ENCODE measurements at regions not wholly inside any gene's neighbourhood (a gene's known extent, or its start where the extent isn't known, plus 50 kb on each side); places are given as distances from the start of the nearest gene placed in this dataset.
"Not testable (repeated sequence)": the region's sequence is repeated elsewhere in the genome, so short reads cannot be mapped to it uniquely, and the experiment has no call there.

GRCh38 chr21:8194042-8194441 lies 2327.3 kb upstream of the TPTE start:
- not testable (repeated sequence) for H3K9me3 Mint-ChIP-seq; H3K4me3 Mint-ChIP-seq; DNase-seq; H3K27ac Mint-ChIP-seq; H3K27me3 Mint-ChIP-seq (ENCODE audit: low read depth, poor library complexity); H3K4me1 Mint-ChIP-seq; H3K36me3 Mint-ChIP-seq (ENCODE audit: low read depth)

- not testable (repeated sequence) for H3K36me3 Mint-ChIP-seq (ENCODE audit: low read depth); DNase-seq; H3K4me3 Mint-ChIP-seq; H3K4me1 Mint-ChIP-seq; H3K9me3 Mint-ChIP-seq; H3K27ac Mint-ChIP-seq; H3K27me3 Mint-ChIP-seq (ENCODE audit: low read depth, poor library complexity)
Observed at GRCh38 chr21:8197377-8198027, 2323.9 kb upstream of the TPTE start.

DNA sequence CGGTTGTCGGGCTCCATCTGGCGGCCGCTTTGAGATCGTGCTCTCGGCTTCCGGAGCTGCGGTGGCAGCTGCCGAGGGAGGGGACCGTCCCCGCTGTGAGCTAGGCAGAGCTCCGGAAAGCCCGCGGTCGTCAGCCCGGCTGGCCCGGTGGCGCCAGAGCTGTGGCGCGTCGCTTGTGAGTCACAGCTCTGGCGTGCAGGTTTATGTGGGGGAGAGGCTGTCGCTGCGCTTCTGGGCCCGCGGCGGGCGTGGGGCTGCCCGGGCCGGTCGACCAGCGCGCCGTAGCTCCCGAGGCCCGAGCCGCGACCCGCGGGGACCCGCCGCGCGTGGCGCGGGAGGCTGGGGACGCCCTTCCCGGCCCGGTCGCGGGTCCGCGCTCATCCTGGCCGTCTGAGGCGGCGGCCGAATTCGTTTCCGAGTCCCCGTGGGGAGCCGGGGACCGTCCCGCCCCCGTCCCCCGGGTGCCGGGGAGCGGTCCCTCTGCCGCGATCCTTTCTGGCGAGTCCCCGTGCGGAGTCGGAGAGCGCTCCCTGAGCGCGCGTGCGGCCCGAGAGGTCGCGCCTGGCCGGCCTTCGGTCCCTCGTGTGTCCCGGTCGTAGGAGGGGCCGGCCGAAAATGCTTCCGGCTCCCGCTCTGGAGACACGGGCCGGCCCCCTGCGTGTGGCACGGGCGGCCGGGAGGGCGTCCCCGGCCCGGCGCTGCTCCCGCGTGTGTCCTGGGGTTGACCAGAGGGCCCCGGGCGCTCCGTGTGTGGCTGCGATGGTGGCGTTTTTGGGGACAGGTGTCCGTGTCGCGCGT lies 2316.1 kb upstream of the TPTE start:
- not testable (repeated sequence) for H3K27me3 Mint-ChIP-seq (ENCODE audit: low read depth, poor library complexity); H3K36me3 Mint-ChIP-seq (ENCODE audit: low read depth); H3K4me1 Mint-ChIP-seq; DNase-seq; H3K9me3 Mint-ChIP-seq; H3K27ac Mint-ChIP-seq; H3K4me3 Mint-ChIP-seq

GRCh38 chr21:8205892-8206188 lies 2315.5 kb upstream of the TPTE start:
- H3K36me3 Mint-ChIP-seq (ENCODE audit: low read depth); H3K9me3 Mint-ChIP-seq; H3K4me3 Mint-ChIP-seq; DNase-seq; H3K27me3 Mint-ChIP-seq (ENCODE audit: low read depth, poor library complexity); H3K27ac Mint-ChIP-seq; H3K4me1 Mint-ChIP-seq: not testable (repeated sequence)

DNA sequence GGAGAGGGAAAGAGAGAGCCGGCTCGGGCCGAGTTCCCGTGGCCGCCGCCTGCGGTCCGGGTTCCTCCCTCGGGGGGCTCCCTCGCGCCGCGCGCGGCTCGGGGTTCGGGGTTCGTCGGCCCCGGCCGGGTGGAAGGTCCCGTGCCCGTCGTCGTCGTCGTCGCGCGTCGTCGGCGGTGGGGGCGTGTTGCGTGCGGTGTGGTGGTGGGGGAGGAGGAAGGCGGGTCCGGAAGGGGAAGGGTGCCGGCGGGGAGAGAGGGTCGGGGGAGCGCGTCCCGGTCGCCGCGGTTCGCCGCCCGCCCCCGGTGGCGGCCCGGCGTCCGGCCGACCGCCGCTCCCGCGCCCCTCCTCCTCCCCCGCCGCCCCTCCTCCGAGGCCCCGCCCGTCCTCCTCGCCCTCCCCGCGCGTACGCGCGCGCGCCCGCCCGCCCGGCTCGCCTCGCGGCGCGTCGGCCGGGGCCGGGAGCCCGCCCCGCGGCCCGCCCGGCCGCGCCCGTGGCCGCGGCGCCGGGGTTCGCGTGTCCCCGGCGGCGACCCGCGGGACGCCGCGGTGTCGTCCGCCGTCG lies 2308.3 kb upstream of the TPTE start:
- not testable (repeated sequence) for H3K4me3 Mint-ChIP-seq; H3K27ac Mint-ChIP-seq; H3K27me3 Mint-ChIP-seq (ENCODE audit: low read depth, poor library complexity); H3K36me3 Mint-ChIP-seq (ENCODE audit: low read depth); H3K9me3 Mint-ChIP-seq; H3K4me1 Mint-ChIP-seq
- DNase-seq: peak; percentile 99

GRCh38 chr21:8214539-8214938 lies 2306.8 kb upstream of the TPTE start:
- not testable (repeated sequence) for H3K27ac Mint-ChIP-seq; H3K4me1 Mint-ChIP-seq; H3K9me3 Mint-ChIP-seq; DNase-seq; H3K36me3 Mint-ChIP-seq (ENCODE audit: low read depth); H3K4me3 Mint-ChIP-seq; H3K27me3 Mint-ChIP-seq (ENCODE audit: low read depth, poor library complexity)

- H3K4me3 Mint-ChIP-seq; DNase-seq; H3K27ac Mint-ChIP-seq; H3K4me1 Mint-ChIP-seq; H3K36me3 Mint-ChIP-seq (ENCODE audit: low read depth): not testable (repeated sequence)
- Mint-ChIP-seq H3K9me3 (peaks cover 19% of the 10 kb centered on the region), H3K27me3 (ENCODE audit: low read depth, poor library complexity) (peaks cover 19% of the 10 kb centered on the region)
Observed at GRCh38 chr21:8229366-8230150, 2291.8 kb upstream of the TPTE start.

DNA sequence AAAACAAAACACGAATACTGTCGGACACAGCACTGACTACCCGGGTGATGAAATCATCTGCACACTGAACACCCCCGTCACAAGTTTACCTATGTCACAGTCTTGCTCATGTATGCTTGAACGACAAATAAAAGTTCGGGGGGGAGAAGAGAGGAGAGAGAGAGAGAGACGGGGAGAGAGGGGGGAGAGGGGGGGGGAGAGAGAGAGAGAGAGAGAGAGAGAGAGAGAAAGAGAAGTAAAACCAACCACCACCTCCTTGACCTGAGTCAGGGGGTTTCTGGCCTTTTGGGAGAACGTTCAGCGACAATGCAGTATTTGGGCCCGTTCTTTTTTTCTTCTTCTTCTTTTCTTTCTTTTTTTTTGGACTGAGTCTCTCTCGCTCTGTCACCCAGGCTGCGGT lies 2290.1 kb upstream of the TPTE start:
- not testable (repeated sequence) for H3K36me3 Mint-ChIP-seq (ENCODE audit: low read depth); DNase-seq; H3K4me1 Mint-ChIP-seq; H3K27ac Mint-ChIP-seq; H3K4me3 Mint-ChIP-seq
- peaks cover 19% of the 10 kb centered on the region for H3K9me3 Mint-ChIP-seq
- H3K27me3 Mint-ChIP-seq (ENCODE audit: low read depth, poor library complexity): peaks cover 19% of the 10 kb centered on the region

DNA sequence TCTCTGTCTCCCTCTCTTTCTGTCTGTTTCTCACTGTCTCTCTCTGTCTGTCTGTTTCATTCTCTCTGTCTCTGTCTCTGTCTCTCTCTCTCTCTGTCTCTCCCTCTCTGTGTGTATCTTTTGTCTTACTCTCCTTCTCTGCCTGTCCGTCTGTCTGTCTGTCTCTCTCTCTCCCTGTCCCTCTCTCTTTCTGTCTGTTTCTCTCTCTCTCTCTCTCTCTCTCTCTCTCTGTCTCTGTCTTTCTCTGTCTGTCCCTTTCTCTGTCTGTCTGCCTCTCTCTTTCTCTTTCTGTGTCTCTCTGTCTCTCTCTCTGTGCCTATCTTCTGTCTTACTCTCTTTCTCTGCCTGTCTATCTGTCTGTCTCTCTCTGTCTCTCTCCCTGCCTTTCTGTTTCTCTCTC lies 2288.4 kb upstream of the TPTE start:
- H3K36me3 Mint-ChIP-seq (ENCODE audit: low read depth); H3K4me1 Mint-ChIP-seq; DNase-seq; H3K4me3 Mint-ChIP-seq: not testable (repeated sequence)
- peaks cover 23% of the 10 kb centered on the region for H3K9me3 Mint-ChIP-seq
- H3K27ac Mint-ChIP-seq: peak overlapping the region; percentile 77
- peaks cover 19% of the 10 kb centered on the region for H3K27me3 Mint-ChIP-seq (ENCODE audit: low read depth, poor library complexity)

DNA sequence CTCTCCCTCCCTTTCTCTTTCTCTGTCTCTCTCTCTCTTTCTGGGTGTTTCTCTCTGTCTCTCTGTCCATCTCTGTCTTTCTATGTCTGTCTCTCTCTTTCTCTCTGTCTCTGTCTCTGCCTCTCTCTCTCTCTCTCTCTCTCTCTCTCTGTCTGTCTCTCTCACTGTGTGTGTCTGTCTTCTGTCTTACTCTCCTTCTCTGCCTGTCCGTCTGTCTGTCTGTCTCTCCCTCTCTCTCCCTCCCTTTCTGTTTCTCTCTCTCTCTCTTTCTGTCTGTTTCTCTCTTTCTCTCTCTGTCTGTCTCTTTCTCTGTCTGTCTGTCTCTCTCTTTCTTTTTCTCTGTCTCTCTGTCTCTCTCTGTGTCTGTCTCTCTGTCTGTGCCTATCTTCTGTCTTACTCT lies 2287.3 kb upstream of the TPTE start:
- H3K4me1 Mint-ChIP-seq; H3K4me3 Mint-ChIP-seq; DNase-seq; H3K36me3 Mint-ChIP-seq (ENCODE audit: low read depth); H3K27ac Mint-ChIP-seq: not testable (repeated sequence)
- Mint-ChIP-seq H3K27me3 (ENCODE audit: low read depth, poor library complexity) (peaks cover 15% of the 10 kb centered on the region), H3K9me3 (peaks cover 18% of the 10 kb centered on the region)

GRCh38 chr21:8244723-8245641 lies 2276.4 kb upstream of the TPTE start:
- not testable (repeated sequence) for DNase-seq; H3K4me3 Mint-ChIP-seq; H3K4me1 Mint-ChIP-seq; H3K9me3 Mint-ChIP-seq; H3K36me3 Mint-ChIP-seq (ENCODE audit: low read depth); H3K27me3 Mint-ChIP-seq (ENCODE audit: low read depth, poor library complexity); H3K27ac Mint-ChIP-seq

DNA sequence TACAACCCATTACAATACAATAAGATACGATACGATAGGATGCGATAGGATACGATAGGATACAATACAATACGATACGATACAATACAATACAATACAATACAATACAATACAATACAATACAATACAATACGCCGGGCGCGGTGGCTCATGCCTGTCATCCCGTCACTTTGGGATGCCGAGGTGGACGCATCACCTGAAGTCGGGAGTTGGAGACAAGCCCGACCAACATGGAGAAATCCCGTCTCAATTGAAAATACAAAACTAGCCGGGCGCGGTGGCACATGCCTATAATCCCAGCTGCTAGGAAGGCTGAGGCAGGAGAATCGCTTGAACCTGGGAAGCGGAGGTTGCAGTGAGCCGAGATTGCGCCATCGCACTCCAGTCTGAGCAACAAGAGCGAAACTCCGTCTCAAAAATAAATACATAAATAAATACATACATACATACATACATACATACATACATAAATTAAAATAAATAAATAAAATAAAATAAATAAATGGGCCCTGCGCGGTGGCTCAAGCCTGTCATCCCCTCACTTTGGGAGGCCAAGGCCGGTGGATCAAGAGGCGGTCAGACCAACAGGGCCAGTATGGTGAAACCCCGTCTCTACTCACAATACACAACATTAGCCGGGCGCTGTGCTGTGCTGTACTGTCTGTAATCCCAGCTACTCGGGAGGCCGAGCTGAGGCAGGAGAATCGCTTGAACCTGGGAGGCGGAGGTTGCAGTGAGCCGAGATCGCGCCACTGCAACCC lies 2275.6 kb upstream of the TPTE start:
- not testable (repeated sequence) for H3K27ac Mint-ChIP-seq; DNase-seq; H3K4me3 Mint-ChIP-seq; H3K4me1 Mint-ChIP-seq; H3K9me3 Mint-ChIP-seq; H3K27me3 Mint-ChIP-seq (ENCODE audit: low read depth, poor library complexity); H3K36me3 Mint-ChIP-seq (ENCODE audit: low read depth)

- not testable (repeated sequence) for H3K36me3 Mint-ChIP-seq (ENCODE audit: low read depth); H3K4me3 Mint-ChIP-seq; H3K9me3 Mint-ChIP-seq; DNase-seq; H3K4me1 Mint-ChIP-seq; H3K27me3 Mint-ChIP-seq (ENCODE audit: low read depth, poor library complexity); H3K27ac Mint-ChIP-seq
Observed at GRCh38 chr21:8251701-8252100, 2269.7 kb upstream of the TPTE start.
